Body of pancreas (tissue), 4 donors: ENCODE measurements at regions not wholly inside any gene's neighbourhood (a gene's known extent, or its start where the extent isn't known, plus 50 kb on each side); places are given as distances from the start of the nearest gene placed in this dataset.
"Not testable (repeated sequence)": the region's sequence is repeated elsewhere in the genome, so short reads cannot be mapped to it uniquely, and the experiment has no call there.

Experiments
- ATAC-seq: fragments of 150-250 bp; one replicate; pipeline ENCODE4 v1.9.1; 2016
- DNase-seq, 4 donors: peaks; one replicate each; pipeline ENCODE4 v3.0.0-alpha.2; 2019
- H3K27ac ChIP-seq, 4 donors: fragments of 200-600 bp; sonication (generic); 1 replicate in 3 of 4; 2 replicates in 1 of 4; pipeline versions ENCODE4 v1.5.1 to v1.6.1; 2016 to 2019; ENCODE audit warnings: mild to moderate bottlenecking in 1 of 4, mixed read lengths in 1 of 4, moderate library complexity in 1 of 4
- H3K27me3 ChIP-seq, 2 donors: fragments of 200-600 bp; sonication (generic); one replicate each; pipeline ENCODE4 v1.6.0; 2016; ENCODE audit warnings: mild to moderate bottlenecking in 1 of 2
- H3K36me3 ChIP-seq, 2 donors: fragments of 200-600 bp; sonication (generic); replicated peaks in 1 of 2; 2 replicates each; pipeline ENCODE4 v1.5.1; 2016; ENCODE audit warnings: low read depth in 2 of 2; ENCODE audit not compliant: insufficient read depth in 1 of 2
- H3K4me1 ChIP-seq: fragments of 200-600 bp; sonication (generic); one replicate; pipeline ENCODE4 v1.6.0; 2016
- H3K4me3 ChIP-seq, 2 donors: fragments of 200-600 bp; sonication (generic); 1 replicate in 1 of 2; 2 replicates in 1 of 2; pipeline ENCODE4 v1.5.1; 2016 to 2019
- H3K9me3 ChIP-seq, 3 donors: fragments of 200-600 bp; sonication (generic); 1 replicate in 2 of 3; 2 replicates in 1 of 3; pipeline ENCODE4 v1.5.1; 2016
- CTCF ChIP-seq, 7 experiments: fragments of 450-650 bp in 4 of 7; fragments of 200-600 bp in 3 of 7; sonication (generic) in 3 of 7; IDR thresholded peaks; one replicate each; pipeline ENCODE4 v1.5.1; 2016 to 2019; ENCODE audit warnings: antibody characterized with exemption in 7 of 7
- POLR2A ChIP-seq, 3 donors: fragments of 450-650 bp; IDR thresholded peaks; one replicate each; pipeline ENCODE4 v1.6.1; 2016; ENCODE audit warnings: antibody characterized with exemption in 3 of 3, mild to moderate bottlenecking in 2 of 3
- WGBS, 2 donors: methylation state at CpG; one replicate each; pipeline ENCODE4 v1.1.5; 2017; 5-methylcytosine and 5-hydroxymethylcytosine counted together
- intact Hi-C: fragments of 100-400 bp; cut with DNase I; formaldehyde crosslinking; loops from one replicate; pipeline ENCODE4 v1.15.1; 2023

DNA sequence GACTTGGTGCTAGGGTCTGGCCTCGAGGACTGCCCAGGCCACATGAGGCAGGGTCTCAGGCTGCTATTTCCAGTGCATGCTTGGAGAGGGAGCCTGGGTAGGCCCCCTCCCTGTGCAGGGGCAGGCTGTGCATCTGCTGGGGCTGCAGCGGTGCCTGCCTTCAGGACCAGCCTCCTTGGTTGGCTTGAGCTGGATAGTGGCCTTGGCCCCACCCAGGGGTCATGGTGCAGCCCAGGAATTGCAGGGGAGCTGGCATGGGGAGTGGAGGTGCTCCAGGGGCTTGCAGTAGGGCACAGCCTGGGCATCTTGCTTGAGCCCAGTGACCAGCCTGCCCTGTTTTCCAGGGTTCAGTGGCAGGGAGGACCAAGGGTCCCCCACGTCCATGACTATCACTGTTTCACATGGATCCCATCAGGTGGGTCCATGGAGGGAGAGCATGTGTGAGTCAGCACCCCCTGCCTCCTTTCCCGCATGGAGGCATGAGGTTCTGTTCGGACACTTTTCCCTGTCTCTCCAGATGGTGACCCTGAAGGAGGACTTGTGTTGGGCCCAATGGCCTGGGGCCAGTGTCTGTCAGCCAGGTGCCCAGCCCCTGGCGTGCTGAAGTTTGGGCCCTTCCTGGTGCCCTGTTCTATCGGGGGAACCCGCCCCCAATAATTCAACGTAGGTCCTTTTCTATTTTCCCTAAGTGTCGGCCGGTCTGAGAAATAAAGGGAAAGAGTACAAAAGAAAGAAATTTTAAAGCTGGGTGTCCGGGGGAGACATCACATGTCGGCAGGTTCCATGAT, 218.6 kb downstream of the SNRPN start:
- H3K4me1 ChIP-seq: no peaks in the 10 kb centered on the region
- peaks cover 0 to 35% (median 0%) of the 10 kb centered on the region in 3 donors for H3K9me3 ChIP-seq
- H3K4me3 ChIP-seq: no peak overlapping the region
- H3K27ac ChIP-seq: no peak overlapping the region
- DNase-seq (peak in 2 of 4 donors; percentile 1 to 3), ATAC-seq (no peak)
- TF ChIP-seq POLR2A (IDR thresholded peaks at IDR 0.05) (no peak), CTCF (IDR thresholded peaks at IDR 0.05) (no peak)
- no peaks in the 10 kb centered on the region for H3K27me3 ChIP-seq
- 73 to 78% methylated on average over 11 to 13 of the region's 13 CpGs for WGBS, 2 donors
- no peaks in the 10 kb centered on the region for H3K36me3 ChIP-seq
- intact Hi-C loops: no loop called here

GRCh38 chr15:25174149-25174548, 219.4 kb downstream of the SNRPN start:
- peak in 2 of 4 donors; percentile 1 to 3 for DNase-seq
- H3K4me3 ChIP-seq, H3K36me3 ChIP-seq, H3K27ac ChIP-seq, H3K4me1 ChIP-seq, intact Hi-C loops, H3K27me3 ChIP-seq, ATAC-seq: not testable (repeated sequence)
- 83 to 89% methylated on average over 10 of the region's 10 CpGs for WGBS, 2 donors
- H3K9me3 ChIP-seq: peaks cover 0 to 35% (median 0%) of the 10 kb centered on the region in 3 donors

DNA sequence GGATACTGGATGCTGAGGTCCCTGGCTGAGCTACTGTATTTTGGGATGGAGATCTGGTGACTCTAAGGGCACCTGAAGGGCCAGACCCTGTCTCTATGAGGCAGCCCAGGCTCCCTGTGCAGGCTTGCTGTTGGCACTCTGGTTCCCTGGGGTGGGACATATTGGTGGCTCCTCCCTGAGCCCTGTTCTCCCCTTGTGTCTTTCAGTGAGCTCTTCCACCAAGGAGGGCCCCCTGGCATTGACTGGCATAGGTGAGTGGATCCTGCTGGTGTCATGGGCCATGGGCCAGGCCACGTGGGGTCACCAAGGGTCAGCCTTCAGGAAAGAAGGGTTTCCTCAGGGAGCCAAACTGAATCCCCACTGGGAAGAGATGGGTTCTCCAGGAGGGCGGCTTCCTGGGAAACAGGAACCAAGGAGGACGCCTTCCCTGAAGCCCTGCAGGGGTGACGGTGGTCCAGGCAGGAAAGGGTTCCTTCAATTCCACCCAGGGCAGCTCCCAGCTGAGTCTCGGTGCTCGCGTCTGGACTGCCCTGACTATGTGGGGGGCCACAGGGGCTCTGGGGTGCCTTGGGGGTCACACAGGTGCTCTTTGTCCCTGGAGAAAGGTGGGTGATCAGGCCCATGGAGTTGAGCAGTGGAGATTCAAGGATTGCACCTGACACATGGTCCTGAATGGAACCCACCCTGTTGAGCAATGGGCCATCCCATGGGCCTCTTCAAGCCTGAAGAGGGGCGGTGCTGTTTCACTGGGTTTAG, 220.4 kb downstream of the SNRPN start:
- 83% methylated on average over 8 of the region's 8 CpGs; no CpG with 5 or more reads in 1 of the 2 donors for WGBS, 2 donors
- peak in 3 of 4 donors; percentile 1 to 4 (median 2) for DNase-seq
- intact Hi-C loops: no loop called here

DNA sequence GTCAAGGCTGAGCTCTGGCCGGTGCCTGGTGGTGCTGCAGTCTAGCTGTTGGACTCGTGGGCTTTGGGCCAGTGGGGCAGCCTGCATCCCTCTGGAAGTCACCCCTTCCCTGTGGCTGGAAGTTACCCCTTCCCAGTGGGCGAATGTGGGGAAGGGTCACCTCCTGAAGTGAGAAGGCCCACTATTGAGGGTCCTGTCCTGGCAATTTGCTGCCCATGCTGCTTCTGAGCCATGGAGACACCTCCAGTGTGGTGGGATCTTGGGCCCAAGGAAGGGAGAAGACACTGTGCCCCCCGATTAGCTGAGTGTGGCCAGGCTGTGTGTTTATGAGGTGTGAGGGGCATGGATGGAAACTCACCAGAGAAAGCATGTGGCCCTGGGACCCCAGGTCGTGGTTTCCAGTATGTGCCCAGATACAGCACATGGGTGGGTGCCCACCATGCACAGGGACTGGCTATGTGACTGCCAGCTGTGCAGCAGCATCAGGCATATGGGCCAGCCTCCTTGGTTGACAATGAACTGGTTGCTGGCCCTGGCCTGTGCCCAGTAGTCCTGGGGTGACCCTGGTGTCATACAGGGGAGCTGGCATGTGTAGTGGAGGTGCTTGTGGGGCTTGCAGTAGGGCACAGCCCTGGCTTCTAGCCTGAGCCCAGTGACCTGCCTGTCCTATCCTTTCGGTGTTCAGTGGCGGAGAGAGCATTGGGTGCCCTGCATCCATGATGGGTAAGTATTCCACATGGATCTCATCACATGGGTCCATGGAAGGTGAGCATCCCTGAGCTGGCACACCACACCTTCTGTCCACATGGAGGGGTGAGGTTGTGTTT, 221.2 kb downstream of the SNRPN start:
- H3K27me3 ChIP-seq: no peaks in the 10 kb centered on the region
- no peak overlapping the region for H3K27ac ChIP-seq
- WGBS, 2 donors: 64% methylated on average over 7 of the region's 7 CpGs; no CpG with 5 or more reads in 1 of the 2 donors
- TF ChIP-seq CTCF (IDR thresholded peaks at IDR 0.05): no peak
- no peak for TF ChIP-seq POLR2A (IDR thresholded peaks at IDR 0.05)
- peak in 3 of 4 donors; percentile 0 to 9 (median 1) for DNase-seq
- ATAC-seq: no peak
- peaks cover 0 to 32% (median 0%) of the 10 kb centered on the region in 3 donors for H3K9me3 ChIP-seq
- no peak overlapping the region for H3K4me3 ChIP-seq
- H3K4me1 ChIP-seq: no peaks in the 10 kb centered on the region
- intact Hi-C loops: no loop called here
- H3K36me3 ChIP-seq: no peaks in the 10 kb centered on the region

More for the DNA sequence above, 220.4 kb downstream of the SNRPN start:
- no peaks in the 10 kb centered on the region for H3K36me3 ChIP-seq
- H3K27me3 ChIP-seq: no peaks in the 10 kb centered on the region
- TF ChIP-seq CTCF (IDR thresholded peaks at IDR 0.05) (no peak), POLR2A (IDR thresholded peaks at IDR 0.05) (no peak)
- no peaks in the 10 kb centered on the region for H3K4me1 ChIP-seq
- peaks cover 0 to 35% (median 0%) of the 10 kb centered on the region in 3 donors for H3K9me3 ChIP-seq
- no peak overlapping the region for H3K4me3 ChIP-seq
- no peak overlapping the region for H3K27ac ChIP-seq
- no peak for ATAC-seq

GRCh38 chr15:25176616-25176923, 221.8 kb downstream of the SNRPN start:
- WGBS, 2 donors: 64 to 70% methylated on average over 2 to 7 of the region's 7 CpGs
- no peaks in the 10 kb centered on the region for H3K4me1 ChIP-seq
- H3K4me3 ChIP-seq: no peak overlapping the region
- H3K27me3 ChIP-seq: no peaks in the 10 kb centered on the region
- no peak for ATAC-seq
- no peak overlapping the region for H3K27ac ChIP-seq
- intact Hi-C loops: no loop called here
- peaks cover 0 to 27% (median 0%) of the 10 kb centered on the region in 3 donors for H3K9me3 ChIP-seq
- H3K36me3 ChIP-seq: no peaks in the 10 kb centered on the region
- DNase-seq: peak in 2 of 4 donors; percentile 3
- TF ChIP-seq POLR2A (IDR thresholded peaks at IDR 0.05) (no peak), CTCF (IDR thresholded peaks at IDR 0.05) (no peak)
